GM12892 (cell line): ENCODE measurements at regions not wholly inside any gene's neighbourhood (a gene's known extent, or its start where the extent isn't known, plus 50 kb on each side); places are given as distances from the start of the nearest gene placed in this dataset.
"Not testable (repeated sequence)": the region's sequence is repeated elsewhere in the genome, so short reads cannot be mapped to it uniquely, and the experiment has no call there.

ENCODE experiments used
- POLR2A ChIP-seq: IDR thresholded peaks from 2 replicates; pipeline ENCODE4 v1.6.1; 2011; ENCODE audit warnings: low read depth, low read length, control low read depth
- POLR2AphosphoS5 ChIP-seq: IDR thresholded peaks from 2 replicates; pipeline ENCODE4 v1.6.1; 2011; ENCODE audit warnings: low read depth, low read length, control low read depth

DNA sequence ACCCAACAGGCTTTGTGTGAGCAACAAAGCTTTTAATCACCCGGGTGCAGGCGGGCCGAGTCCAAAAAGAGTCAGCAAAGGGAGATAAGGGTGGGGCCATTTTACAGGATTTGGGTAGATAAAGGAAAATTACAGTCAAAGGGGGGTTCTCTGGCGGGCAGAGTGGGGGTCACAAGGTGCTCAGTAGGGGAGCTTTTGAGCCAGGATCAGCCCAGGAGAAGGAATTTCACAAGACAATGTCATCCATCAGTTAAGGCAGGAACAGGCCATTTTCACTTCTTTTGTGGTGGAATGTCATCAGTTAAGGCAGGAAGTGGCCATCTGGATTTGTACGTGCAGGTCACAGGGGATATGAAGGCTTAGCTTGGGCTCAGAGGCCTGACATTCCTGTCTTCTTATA lies 736.1 kb downstream of the SI start:
- not testable (repeated sequence) for TF ChIP-seq POLR2AphosphoS5, POLR2A
